ENCODE measurements at regions not wholly inside any gene's neighbourhood (a gene's known extent, or its start where the extent isn't known, plus 50 kb on each side); places are given as distances from the start of the nearest gene placed in this dataset.

DNA sequence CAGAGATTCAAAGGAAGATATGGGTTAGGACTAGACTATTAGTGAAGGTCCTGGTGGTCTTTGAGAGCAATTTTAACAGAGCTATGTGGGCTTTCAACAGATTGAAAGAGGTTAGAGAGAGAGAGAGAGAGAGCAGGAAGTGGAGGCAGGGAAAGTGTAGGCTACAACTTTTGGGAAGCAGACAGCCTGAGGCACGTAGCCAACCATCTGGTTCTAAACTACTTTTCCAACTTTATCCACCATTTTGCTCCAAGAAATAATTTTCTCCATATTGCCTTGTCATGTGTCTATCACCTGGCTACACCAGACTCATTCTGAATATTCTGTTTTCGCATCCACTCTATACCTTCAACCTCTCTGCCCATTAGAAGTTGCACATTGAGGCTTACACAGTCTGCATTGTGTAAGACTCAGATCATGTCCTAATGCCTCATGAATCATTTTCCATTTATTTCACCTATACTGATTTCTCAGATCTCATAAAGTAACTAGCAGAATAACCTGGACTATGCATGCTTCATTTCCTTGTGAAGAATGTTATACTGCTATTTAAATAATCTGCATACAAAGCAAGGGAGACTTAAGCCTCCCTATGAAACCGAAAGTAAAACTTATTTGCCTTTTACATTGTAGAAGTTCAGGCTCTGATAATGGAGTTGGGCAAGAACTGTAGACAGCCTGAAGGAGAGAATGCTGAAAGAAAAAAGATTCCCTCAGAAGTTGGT lies 235.6 kb downstream of the ELAVL2 start:
- no peak for DNase-seq (ENCODE audit: low spot score)

DNA sequence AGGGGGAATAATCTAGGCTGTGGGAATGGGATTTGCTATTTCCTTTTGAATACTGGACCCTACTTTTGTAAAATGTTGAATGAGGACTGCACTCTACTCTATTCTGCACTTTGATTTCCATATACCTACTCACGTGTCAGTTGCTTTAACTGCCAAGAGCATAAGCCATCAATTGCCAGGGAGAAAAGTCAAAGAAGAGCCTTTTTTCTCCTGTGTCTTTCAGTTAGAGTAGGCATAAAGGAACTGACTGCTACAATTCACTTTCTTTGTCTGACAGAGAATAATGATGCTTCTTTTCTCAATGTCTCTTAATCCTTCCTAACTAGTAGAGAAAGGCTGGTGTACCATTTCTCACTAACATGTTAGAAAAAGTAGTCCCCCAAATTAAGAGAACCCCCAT lies 231.6 kb downstream of the ELAVL2 start:
- DNase-seq (ENCODE audit: low spot score), result no peak

DNA sequence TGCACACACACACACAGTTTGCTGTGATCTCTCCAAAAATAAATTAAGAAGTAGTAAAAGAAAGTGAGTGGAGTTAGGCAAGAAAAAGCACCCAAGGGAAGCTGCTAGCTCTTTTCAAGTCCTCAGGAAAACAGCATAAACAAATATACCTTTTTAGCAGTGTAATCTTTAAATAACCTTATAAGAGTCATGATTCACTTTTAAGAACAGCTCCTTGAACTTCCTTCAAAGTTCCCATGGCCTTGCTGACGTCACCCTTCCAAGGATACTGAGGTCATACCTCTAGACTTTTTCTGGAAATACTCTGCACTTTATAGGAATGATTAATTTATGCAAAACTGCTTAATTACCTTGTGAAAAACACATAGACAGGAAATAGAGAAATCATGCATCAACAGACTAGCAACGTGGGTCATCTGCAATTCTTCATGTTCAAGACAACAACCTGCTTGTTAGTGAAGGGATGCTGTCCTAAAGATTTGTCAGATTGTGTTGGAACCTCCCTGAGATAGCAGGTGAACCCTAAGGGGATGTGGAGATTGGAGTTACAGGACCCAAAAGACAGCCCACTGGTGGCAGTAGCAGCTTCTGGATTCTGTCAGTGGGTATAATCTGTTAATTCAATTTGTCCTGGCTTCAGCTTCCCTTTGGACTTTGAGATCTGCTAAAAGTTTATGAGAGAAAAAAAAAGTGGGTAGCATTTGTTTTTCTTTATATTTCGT lies 229.0 kb downstream of the ELAVL2 start:
- no peak for DNase-seq (ENCODE audit: low spot score)

DNA sequence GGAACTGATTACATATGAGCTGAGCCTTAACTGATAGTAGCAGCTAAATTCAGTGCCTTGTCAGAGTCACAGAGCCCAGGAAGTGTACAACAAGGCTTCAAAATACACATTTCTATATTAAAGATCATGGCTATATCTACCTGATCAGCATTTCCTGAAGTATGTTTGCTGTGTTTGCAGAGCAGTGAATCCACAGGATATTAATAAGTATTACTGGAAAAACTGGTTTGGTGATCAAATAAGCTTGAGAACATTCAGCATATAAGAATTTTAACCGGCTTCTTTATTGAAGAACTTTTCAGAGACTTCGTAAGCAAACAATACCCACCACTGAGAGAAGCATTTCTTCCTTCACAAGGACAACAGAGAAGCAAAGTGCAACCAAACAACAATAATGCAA lies 227.0 kb downstream of the ELAVL2 start:
- DNase-seq (ENCODE audit: low spot score), result no peak

DNA sequence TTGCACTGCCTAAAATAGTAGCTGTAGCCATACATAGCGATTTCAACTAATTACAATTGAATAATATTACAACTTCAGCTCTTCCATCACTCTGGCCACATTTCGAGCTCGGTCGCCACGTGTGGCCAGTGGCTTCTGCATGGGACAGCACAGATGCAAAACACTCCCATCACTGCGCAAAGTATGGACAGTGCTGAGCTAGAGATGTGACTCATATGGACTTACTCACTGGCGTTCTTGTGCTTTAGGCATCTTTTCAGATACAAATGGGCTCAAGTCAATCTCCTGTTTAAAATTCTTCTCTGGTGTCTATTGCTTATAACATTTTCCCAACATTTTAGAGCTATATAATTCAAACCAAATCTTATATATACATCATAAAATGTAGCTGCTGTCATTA lies 222.7 kb downstream of the ELAVL2 start:
- DNase-seq (ENCODE audit: low spot score), result no peak

DNA sequence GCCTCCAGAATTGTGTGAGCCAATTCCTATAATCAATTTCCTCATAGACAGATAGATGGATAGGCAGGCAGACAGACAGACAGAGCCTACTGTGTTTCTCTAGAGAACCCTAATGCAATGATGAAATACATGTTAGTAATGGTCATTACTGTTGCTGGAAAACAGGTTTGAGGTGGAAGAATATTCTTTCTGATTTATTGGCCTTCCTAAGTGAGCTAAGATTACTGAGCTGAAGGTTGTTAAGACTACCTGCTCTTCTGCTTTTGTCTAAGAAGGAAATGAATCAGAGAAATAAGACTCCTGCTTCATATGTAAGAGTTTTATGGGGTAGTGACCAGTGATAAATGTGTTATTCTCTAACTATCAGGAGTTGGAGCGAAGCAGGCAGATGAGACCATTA lies 219.9 kb downstream of the ELAVL2 start:
- no peak for DNase-seq (ENCODE audit: low spot score)

DNA sequence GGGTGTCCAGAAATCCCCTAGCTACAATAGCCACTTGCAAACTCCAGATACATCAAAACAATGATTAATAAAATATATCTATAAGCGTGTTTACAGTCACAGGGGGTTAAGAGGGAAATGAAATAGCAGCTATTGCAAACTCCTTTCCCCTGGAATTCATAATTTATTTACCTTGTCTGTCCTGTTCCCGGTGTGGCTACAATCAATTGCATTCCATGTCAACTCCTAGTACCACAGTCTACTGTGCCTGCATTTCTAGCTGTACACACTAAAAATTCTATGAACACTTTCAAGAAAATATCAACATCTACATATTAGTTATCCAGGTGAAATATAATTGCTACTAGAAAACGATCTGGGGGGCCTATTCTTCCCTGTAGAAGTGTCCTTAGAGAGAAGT lies 217.6 kb downstream of the ELAVL2 start:
- DNase-seq (ENCODE audit: low spot score), result no peak

DNA sequence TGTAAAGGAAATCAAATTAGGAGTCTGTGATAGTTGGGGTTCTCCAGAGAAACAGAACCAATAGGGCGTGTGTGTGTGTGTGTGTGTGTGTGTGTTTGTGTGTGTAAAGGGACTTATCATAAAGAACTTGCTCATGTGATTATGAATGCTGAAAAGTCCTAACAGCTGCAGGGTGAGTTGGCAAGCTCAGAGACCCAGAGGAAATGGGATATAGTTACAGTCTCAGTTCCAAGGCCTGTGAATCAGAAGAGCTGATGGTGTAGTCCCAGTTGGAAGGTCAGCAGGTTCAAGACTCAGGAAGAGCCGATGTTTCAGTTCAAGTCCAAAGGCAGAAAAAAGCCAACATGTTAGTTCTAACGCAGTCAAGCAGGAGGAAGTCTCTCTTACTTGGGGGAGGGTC lies 214.2 kb downstream of the ELAVL2 start:
- no peak for DNase-seq (ENCODE audit: low spot score)

DNA sequence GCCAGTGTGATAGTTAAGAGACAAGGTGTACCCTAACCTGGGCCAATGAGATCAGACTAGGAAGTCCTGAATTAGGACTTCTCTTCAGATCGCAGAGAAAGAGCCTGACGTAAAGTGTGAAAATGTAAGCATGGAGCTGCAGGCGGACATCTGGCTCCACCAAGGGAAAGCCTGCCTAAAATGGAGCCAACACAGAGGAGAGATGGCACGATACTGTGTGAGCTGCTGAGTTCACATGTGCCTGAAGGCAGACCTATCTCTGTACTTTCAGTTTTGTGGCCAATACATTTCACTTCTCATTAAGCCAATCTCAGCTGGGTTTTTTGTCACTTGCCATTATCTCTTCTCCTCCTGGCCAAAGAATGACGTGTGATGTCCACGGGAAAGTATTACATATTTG lies 210.5 kb downstream of the ELAVL2 start:
- DNase-seq (ENCODE audit: low spot score), result no peak

DNA sequence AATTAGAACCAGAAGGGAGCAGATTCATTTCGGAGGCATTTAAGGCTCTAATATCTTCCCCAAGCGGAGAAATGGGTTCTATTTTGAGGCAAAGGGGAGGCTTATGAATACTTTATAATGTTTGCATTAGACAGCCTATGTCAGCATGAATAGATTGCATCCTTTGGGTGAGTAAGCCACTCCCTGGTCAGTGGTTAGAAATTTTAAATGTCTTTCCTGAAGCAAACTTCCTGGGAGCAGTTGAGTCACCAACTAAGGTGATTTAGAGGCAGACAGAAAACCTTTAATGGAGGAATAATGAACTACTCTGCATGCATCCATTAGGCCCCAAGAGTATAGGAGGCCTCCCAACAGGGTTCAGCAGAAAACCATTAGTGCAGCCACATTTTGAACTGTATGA lies 204.9 kb downstream of the ELAVL2 start:
- DNase-seq (ENCODE audit: low spot score), result no peak

DNA sequence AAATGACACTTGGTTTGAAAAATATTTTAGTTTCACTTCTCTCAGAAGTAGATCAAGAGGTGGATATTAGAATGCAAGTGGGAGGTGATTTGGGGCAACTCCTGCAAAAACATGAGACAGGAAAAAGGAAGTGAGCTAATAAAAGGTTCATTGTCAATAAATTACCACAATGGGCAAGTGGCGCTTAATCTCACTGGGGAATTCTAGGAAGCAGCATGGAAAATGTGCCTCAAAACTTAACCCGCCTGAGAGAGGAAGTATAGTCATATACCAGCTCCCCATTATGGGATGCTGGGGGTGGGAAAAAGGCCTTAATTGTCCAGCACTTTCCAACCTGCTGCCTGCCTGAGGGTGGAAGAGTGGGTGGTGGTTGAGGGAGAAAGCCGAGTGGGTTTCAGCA lies 204.1 kb downstream of the ELAVL2 start:
- no peak for DNase-seq (ENCODE audit: low spot score)

DNA sequence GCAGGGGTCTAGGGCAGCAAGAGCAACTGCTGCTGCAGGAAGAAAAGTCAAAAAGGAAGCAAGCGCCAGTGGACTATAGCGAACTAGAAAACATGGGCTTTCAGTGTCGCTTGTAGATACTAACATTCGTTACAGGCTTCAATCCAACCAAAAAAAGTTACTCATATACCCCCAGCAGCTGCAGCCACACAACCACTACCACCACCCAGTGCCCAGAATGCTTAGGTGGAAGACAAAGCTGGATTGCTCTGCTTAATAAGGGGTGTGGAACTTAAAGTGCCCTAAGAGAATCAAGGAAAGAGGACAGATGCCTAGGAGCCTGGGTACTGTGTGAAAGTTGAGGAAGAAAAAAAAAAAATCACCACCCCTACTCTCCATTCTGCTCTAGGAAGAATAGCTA lies 203.6 kb downstream of the ELAVL2 start:
- DNase-seq (ENCODE audit: low spot score), result no peak

DNA sequence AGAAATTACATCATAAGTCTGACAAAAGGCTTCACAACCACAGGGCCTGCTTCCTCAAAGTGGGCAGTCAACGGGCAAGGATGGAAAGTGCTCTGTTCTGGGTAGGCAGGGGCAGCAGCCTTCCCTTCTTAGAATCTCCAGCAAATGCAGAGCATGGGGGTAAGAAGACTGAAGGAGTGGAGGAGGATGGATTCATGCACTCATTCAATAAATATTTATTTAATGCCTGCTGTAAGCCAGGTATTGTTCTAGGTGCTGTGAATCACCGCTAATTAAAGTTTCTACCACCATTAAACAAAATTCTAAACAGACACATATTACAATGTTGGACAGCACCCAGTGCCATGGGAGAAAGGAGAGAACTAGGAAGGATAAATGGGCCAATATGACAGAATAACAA lies 195.6 kb downstream of the ELAVL2 start:
- no peak for DNase-seq (ENCODE audit: low spot score)

DNA sequence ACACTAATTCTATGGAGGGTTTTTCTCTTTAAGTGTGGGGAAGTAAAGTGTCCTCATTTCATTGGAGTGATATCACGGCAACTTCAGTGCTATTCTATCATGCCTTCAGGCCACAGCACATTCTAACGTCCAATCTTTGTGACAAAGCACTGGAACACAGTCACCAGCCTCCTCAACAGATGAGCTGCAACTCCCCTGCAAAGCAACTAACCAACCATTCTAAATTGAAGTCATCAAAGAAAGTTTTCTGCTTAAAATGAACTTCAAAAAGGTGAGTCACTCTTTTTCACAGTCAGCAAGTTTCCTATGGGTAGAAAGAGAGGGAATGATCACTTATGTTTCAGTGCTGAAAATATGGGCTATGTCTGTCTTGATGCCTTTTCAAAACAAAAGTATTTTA lies 190.8 kb downstream of the ELAVL2 start:
- no peak for DNase-seq (ENCODE audit: low spot score)

DNA sequence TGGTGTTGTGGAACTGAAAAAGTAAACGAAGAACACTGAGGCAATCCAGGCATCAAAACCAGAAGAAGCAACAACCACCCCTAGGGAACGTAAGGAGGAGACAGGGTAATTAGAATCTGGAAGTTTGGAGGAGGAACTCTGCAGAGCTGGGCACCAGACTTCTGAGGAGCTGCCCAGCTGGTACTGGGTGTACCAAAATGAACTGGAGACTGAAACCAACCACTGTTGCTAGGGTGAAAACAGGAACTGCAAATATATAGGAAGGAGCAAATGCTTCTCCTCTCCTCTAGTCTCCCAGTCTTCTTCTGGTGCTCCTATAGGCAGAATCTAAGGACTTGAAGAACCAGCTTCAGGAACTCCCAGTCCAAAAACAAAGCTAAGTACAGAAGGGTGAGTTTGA lies 189.8 kb downstream of the ELAVL2 start:
- no peak for DNase-seq (ENCODE audit: low spot score)

DNA sequence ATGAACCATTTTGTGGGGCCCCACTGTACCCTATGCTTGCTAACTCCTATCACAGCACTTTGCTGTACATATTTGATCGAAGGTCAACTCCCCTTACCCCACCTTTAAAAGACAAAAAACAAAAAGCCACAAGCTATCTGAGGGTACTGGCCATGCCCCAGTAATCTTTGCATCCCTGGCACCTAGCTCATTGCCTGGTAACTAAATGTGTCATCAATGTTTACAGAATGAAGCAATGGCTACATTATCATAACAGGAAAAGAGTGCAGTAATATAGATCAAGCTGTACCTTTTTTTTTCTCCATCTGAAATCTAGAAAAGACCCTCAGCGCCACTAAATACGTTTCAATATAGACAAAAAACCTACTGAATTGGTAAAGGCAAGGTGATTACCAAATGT lies 188.0 kb downstream of the ELAVL2 start:
- no peak for DNase-seq (ENCODE audit: low spot score)

DNA sequence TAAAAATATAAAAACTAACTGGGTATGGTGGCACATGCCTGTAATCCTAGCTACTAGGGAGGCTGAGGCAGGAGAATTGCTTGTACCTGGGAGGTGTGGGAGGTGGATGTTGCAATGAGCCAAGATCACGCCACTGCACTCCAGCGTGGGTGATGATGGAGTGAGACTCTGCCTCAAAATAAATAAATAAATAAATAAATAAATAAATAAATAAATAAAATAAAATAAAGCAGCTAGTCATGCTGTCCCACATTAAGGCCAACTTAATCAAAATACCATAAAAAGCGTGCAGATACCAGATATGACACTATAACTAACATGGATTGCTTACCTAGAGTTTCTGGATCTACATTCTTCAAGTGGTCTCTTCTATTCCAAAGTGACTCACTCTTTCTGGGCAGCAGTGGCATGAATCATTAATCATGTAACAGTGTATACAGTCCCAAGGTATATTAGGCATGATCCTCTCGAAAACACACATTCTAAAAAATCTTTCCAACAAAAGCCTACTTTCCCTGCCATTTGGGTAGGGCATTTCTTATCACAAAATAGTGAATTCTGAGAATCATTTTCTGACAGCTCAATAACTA lies 187.1 kb downstream of the ELAVL2 start:
- no peak for DNase-seq (ENCODE audit: low spot score)

All from left forelimb (tissue), 1 donor.